HG02610 (cell line): ENCODE measurements at regions not wholly inside any gene's neighbourhood (a gene's known extent, or its start where the extent isn't known, plus 50 kb on each side); places are given as distances from the start of the nearest gene placed in this dataset.

Source experiments
- ATAC-seq: cut with Tn5 transposase; IDR thresholded peaks from one replicate; pipeline ENCODE4 v1.9.1; 2021; ENCODE audit warnings: mild to moderate bottlenecking, moderate library complexity; ENCODE audit not compliant: unreplicated experiment

DNA sequence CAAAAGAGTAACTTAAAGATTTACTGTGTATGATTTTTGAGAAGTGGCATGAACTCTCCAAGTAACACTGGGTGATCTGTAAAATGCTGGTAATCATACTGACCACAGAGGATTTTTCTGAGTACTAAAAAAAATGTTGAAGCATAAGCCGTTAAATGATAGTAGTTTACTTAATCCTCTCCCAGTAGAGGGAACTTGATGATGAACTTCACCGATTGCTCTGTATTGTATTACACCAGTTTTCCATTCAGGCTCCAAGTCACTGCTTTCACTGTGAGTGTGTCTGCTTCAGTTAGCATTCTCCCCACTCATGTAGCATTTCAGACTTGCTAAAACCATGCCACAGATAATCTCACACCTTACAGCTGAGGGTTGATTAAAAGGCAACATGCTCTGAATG, 294.1 kb downstream of the GBA3 start:
- ATAC-seq: no peak

DNA sequence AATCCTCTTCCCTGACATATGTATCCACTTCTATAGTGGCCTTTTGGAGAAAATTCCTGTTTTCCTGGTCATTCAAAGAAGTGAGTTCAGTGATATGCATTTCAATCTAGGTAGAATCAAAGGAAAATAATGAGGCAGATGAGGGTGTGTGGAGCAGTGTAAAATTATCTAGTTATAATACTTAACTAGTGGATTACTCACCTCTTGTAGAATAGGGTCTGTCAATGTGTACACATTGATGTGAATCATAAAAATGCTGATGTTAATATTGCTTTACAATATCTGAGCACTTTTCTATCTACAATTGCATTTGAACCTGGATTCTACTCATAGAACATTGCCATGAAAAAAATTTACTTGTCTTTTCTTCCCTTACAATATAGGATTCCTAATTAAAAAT, 293.5 kb downstream of the GBA3 start:
- ATAC-seq: no peak

DNA sequence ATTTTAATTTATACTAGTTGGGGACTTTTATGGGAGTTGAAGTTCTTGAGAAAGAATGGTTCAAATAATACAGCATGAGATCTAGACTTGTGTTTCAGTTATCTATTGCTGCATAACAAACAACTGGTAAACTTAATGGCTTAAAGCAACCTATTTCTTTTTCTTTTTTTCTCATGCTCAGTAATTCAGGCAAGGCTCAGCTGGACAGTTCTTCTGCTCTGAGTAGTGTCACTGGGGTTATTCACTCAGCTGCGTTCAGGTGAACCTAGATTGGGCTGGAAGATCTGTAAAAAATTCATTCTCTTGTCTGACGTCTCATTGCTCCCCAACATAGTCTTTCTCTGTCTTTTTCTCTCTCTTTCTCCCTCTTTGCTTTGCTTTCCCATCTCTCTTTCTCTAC, 291.7 kb downstream of the GBA3 start:
- ATAC-seq: no peak

DNA sequence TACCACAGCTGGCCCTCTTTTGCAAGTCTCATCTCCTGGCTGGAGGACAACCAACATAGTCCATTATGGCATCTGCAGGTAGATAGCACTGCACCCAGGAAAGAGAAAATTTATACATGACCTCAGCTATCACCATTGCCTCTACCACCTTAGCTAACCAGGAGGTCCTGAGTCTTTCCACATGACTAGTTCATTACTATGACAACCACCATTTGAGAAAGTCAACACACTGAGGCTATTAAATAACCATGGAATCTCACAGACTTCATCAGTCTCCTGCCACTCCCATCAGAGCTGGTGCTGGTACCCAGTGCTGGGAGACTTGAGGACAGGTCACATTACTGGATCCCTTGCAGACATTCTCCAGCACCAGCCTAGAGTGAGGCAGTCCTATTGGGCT, 285.9 kb downstream of the GBA3 start:
- ATAC-seq: no peak

DNA sequence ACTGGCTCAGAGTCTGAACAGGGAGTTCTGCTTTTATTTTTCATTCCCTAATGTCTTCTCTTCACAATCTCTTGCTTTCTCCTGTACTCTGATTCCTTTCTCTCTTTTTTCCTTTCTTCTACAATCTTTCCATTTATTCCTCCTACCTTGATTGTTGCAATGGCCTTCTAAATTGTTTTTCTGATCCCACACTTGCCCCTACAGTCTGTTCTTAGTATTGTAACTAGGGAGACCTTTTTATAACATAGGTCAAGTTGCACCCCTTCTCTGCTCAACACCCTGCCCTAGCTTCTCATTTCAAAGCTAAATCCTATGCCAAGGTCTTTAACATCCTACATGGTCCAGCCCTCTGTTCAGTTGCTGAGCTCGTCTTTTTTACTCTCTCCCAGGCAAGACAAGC, 277.9 kb downstream of the GBA3 start:
- ATAC-seq: no peak

DNA sequence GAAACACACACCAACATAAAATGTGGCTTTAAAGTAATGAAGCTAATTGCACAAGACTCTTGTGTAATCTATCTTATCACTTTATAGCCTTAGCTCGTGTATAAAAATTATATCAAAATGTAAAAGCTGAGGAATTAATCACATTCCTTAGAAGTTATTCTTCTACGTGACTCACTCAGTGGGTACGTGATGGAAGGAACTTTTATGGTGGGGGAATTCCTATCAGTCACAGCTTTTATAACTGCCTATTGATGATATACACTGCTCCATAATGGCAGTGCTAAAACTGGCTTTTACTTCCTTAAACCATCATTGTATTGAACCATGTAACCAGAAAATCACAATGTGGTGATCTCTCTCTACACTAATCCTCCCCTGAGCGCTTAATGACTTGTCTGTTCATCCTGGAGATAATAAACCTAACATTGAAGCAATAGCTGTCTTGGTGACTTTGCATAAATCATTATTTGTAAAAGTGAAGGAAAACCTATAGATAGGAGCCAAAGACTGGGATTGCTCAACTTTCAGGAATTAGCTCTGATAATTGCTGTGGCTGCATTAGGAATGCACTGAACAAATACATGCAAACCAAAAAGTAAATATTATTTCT, 276.7 kb downstream of the GBA3 start:
- ATAC-seq: no peak

DNA sequence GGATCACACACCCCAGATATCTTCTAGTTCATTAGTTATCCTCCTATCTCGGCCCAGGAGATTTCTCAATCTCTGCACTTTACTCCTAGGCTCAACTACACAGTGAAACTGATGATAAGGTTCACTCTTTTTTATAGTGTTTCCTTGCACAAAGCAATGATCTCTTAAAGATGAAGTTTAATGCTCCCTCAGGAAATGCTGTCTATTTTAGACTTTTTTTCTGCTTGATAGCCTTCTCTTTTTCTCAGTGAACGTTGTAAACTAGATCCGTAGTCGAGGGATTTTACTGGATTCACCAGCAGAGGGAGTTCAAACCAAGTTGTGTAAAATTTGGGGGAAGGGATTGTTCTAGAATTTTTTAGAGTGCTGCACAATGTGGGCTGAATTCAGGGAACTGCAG, 269.6 kb downstream of the GBA3 start:
- no peak for ATAC-seq

DNA sequence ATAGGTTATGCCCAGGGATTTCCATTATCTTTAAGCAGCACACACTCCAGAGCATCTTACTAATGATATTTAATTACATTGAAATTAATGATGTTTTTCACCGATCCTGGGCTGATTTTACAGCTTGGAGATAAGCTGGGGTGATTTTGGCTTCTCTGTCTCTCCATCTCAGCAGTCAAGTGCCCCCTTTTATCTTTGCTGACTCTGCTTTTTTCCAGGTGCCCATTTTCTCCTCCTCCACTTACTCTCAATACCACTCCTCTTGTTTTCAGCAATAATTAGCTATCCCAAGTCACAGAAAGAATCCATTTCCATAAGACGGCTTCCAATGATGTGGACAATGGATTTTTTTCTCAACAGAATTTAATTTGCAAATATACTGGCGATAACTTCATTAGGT, 266.7 kb downstream of the GBA3 start:
- no peak for ATAC-seq

DNA sequence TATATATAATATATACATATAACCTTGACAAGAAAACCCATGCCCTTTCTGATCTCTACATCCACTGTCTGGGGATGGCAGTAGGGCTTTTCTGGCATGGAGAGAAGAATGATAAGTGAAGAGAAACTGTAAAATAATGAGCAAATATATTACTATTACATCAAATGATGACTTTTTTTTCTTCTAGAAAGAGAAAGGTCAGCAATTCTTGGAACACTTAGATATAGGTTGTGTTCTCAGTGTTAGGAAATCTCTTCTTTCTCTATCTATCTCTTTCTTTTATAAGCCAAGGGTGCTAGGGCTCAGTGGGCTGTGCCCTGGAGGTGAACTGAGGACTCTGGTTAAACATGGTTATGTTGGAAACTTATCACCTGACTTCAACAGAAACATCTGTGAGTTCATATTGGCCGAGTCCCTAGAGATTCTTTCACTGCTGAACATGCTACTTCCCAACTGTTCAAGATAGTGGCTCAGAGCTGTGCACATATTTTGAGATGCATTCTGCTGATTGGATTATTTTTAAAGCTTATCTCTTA, 265.1 kb downstream of the GBA3 start:
- ATAC-seq: no peak

DNA sequence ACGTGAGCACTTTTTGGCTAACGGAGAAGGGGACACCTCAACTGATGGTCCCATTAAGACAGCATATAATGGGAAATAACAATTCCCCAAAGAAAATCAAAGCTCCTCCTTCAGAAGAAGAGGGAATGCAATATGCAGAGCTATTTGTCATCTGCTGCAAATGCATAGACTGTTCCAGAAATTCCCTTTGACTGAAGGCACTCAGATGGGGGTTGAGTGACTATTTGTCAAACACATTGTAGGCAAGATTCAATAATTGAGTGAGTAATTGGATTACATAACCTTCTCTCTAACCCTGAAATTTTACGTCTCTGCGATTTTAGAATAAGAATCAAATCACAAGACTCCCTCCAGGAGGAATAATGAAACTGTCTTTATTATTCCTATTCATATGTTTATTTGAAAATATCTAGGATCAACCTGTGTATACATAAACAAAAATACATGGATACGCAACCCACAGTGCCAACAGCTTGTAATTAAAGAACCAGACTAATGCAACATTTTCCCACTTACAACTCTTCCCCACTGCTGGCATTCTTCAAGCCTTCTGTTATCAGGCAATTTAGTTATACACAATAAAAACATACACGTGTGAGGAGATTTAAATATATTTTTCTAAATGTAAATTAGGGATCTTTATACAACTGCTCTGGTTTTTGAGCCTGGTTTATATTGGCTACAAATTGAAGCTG, 256.6 kb downstream of the GBA3 start:
- ATAC-seq: no peak

DNA sequence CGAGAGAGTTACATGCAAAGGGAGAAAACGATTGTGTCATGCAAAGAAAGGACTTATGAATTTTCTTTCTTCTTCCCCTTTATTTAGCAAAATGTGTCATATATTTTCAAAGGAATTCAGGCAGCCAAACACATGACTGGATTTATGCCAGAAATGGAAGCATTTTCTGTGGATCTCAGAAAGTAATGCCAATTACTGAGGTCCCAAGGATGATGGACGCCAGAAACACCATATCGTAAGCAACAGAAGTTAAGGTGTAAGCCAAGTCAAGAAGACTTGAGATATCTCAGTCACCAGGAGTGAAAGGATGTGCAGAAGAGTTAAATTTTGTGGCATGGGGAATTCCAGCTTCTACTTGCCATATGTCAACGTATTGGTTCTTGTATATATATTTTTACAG, 255.1 kb downstream of the GBA3 start:
- ATAC-seq: no peak

DNA sequence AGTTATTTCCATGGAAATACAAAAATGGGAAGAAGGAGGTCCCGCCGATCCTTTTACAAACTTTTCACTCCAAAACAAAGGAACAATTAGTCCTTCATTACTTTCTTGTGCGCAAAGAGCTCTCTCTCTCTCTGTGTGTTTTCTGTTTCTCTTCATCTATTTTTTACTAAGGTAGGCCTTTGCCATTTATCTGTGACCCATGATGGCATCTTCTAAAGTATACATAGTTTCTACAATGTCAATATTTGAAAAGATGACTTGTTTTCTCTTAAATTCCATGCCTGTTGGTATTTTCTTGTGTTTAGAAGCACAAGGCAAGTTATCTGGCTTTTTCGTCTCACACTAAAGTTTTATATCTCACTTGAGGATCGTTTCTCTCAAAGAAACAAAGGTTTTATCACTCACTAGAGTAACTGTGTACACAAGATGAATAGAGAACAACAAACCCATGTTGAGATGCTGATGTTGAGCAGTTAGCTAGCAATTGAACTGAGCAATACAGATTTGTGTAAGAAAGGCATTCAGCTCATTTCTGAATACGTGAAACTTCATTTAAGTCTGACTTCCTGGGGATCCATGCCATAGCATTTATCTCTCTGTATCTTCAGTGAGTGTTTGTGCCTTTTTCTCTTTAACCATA, 250.3 kb downstream of the GBA3 start:
- ATAC-seq: no peak

DNA sequence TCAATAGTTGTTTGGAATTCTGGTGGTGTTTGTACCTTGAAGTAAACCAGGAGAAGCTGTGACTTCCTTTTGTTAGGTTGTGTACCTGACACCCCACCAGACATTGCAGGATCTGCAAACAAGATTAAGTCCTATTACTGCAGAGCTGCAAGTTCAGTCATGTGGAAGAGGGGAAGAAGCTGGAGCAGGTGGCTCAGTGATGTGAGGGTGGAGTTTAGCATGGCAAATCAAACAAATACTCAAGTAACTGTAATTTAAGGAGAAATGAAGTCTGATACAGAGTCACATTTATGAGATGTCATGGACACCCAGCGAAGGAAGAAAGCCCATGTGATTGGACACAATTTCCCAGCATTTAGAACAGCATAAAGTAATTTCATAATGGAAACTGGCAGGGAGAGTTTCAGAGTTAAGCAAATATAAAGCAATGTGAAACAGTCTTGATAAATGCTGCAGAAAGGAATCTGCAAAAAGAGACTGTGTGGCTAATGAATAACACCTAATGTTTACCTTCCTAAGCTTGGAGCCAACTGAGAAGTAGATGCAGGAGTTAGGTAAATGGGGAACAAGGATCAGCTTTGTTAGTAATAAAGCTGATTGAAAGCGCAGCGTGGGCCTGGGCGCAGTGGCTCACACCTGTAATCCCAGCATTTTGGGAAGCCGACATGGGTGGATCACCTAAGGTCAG, 249.1 kb downstream of the GBA3 start:
- ATAC-seq: no peak

DNA sequence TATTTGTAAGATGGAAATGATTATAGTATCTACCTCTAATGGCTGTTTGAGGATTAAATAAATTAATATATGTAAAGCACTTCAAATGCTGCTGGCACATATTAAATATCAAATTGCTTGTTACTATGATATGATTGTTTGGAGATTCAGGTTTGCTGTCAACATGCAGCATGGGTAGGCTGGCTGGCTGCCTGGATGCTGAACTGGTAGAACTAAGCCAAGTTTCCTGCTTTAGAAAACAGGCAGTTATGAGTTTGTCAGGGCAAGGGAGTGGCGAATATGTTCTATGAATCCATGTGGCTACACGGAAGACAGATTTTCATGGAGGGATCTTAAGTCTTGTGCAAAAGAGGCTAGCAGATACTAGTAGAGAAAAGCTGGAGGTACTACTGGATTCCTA, 239.6 kb downstream of the GBA3 start:
- no peak for ATAC-seq

DNA sequence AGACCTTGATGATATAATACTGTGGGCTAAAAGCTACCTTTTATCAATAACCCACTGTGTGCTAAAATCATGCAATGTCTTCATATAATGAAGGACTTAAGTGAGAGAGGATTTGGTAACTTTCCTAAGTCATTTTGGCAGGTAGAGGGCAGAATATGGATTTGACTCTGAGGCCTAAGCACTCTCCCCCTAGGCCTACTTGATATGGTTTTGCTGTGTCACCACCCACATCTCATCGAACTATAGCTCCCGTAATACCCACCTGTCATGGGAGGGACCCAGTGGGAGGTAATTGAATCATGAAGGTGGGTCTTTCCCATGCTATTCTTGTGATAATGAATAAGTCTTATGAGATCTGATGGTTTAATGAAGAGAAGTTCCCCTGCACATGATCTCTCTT, 229.7 kb downstream of the GBA3 start:
- no peak for ATAC-seq

DNA sequence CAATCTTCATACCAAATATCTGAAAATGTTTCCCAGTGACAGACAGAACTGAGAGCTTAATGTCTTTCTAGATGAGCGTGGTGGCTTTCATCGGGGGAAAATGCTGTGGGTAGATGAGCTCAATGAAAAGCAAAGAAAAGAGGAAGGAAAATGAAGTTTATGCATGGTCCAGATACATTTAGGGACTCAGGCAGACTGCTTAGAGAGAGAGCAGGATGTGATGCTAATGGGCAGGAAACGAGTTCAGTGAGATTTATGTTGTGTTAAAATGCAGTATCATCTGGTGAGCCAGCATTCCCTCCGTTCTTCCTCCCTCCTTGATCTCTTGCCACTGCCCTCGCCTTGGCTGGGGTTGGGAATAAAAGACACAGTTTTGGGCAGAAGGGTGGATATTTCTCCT, 229.2 kb downstream of the GBA3 start:
- ATAC-seq: no peak

DNA sequence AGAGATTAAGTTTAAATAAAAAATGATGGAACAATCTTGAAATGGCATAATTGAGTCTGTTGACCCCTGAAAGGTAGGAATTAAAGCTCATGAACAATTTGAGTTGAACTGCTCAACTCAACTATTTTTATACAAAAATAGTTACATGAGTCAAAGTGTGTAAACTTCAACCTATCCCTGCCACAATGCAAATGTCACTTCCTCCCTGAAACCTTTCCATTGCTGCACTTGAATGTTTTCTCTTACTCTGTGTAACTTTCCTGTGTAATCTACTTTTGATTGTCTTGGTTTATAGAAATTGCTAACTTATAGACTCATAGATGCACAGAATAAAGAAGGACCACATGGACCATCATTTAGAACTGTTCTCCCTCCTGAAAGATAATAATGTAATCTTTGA, 218.5 kb downstream of the GBA3 start:
- ATAC-seq: no peak

DNA sequence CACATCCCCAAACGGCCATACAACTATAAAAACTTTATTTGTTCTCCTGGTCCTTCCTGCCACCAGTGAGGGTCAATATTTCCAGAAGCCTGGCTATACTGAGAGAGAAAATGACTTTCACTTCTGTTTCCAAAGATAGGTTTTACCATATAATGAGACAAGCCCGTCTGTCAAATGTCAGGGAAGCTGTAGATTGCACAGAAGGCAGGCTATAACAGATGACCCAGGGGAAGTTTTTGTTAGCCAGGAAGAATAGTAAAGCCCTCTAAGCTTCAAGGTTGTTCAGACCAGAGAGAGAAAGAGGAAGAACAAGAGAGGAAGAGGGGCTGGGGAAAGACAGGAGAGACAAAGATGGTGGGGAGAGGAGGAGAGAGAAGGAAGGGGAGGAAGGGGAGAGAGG, 217.5 kb downstream of the GBA3 start:
- no peak for ATAC-seq

DNA sequence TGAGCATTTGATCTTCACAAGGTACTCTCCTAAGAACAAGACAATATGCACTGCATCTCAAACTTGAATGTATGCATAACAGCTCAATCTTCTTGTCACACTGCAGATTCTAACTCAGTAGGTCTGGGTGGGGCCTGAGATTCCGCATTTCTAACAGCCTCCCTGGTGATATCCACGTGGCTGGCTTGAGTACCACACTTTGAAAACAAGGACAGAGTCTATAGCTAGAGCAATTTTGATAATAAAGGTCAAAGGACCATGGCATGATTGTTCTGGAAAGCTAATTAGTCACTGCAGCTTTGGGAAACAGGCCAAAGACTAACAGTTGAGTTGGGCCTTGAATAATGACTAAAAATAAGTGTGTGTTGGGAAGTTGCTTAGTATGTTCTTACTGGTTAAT, 213.3 kb downstream of the GBA3 start:
- no peak for ATAC-seq

DNA sequence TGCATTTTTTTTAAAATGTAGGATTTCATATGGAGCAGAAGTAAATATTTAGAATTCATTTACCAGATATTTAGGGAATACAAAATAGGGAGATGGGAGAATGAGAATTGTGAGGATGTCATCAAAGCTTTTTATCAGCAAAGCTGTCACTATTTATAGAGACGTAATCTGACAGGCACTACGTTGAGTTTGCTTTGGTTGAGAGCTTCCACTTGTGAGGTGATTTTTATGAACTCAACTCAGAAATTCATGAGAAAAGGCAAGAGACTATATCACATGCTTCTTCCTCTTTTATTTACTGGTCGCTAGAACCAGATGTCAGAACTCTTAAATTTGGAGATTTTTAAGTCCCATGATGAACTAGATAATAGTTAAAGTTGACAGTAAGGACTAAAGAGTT, 211.2 kb downstream of the GBA3 start:
- ATAC-seq: no peak

DNA sequence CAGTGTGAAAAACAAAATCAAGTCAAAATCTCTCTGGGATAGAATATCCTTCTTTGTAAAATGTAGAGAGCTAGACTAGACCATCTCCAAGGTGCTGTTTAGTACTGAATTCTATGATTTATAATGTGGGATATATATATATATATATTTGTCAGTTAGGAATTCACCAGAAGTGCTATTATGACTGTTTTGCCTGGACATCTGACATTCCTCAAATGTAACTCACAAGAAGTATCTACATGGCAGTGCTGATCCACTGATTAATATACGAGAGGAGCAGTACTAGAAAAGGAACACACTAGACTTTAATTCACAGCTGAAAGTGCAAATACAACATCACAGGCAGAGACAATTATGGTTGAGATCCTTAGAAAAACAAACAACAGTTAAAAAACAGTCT, 208.9 kb downstream of the GBA3 start:
- no peak for ATAC-seq

DNA sequence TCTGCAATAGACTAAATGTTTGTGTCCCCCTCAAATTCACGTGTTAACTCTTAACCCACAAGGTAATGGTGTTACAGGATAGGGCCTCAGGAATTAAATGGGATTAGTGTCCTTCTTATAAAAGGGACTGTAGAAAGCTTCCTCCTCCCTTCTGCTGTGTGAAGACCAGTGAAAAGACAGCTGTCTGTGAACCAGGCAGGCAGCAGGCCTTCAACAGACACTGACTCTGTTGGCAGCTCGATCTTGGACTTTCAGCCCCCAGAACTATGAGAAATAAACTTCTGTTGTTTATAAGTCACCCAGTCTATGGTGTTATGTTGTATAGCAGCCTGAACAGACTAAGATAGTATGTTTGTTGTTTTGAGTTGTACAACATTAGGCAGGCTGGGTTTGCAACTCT, 208.1 kb downstream of the GBA3 start:
- ATAC-seq: no peak
